ENCODE measurements at regions not wholly inside any gene's neighbourhood (a gene's known extent, or its start where the extent isn't known, plus 50 kb on each side); places are given as distances from the start of the nearest gene placed in this dataset.
A peak's percentile ranks its signal among the peaks of the same experiment; 100 is the strongest.

DNA sequence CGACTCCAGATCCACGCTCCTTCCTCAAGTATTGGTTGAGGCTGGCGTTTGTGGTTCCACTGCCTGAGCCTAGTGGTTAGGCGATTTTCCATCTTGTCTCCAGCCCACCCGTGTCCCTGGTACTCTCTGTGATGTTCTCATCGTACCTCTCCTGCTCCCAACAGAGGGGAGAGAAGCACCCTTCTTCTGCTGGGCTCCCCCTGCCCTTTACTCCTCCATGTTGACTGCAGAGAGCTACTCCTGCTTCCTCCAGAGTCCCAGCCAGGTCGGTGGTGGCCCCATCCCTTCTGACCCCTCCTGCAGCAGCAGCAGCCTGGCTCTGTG lies 164.0 kb upstream of the BCOR start:
- no peak overlapping the region for H3K4me3 Mint-ChIP-seq
- H3K36me3 Mint-ChIP-seq, result no peaks in the 10 kb centered on the region
- H3K27ac Mint-ChIP-seq, result no peak overlapping the region
- no peak for DNase-seq
- H3K4me1 Mint-ChIP-seq, result peaks cover 0 to 16% (median 0%) of the 10 kb centered on the region in 3 donors
- ATAC-seq (ENCODE audit: low read depth in 2 of 2), result no peak
- peaks cover 0 to 7% (median 0%) of the 10 kb centered on the region in 7 donors for H3K9me3 Mint-ChIP-seq
- no peaks in the 10 kb centered on the region for H3K27me3 Mint-ChIP-seq

GRCh38 chrX:40260146-40260747 lies 162.5 kb upstream of the BCOR start:
- Mint-ChIP-seq H3K9me3 (peaks cover 0 to 7% (median 0%) of the 10 kb centered on the region in 7 donors), H3K4me3 (no peak overlapping the region), H3K27me3 (no peaks in the 10 kb centered on the region), H3K36me3 (no peaks in the 10 kb centered on the region), H3K4me1 (peaks cover 0 to 10% (median 0%) of the 10 kb centered on the region in 3 donors), H3K27ac (no peak overlapping the region)
- no peak for DNase-seq
- ATAC-seq (ENCODE audit: low read depth in 2 of 2), result no peak

- Mint-ChIP-seq H3K27me3 (no peaks in the 10 kb centered on the region), H3K4me1 (peaks cover 0 to 10% (median 0%) of the 10 kb centered on the region in 3 donors), H3K27ac (no peak overlapping the region), H3K4me3 (no peak overlapping the region), H3K9me3 (peaks cover 0 to 6% (median 0%) of the 10 kb centered on the region in 7 donors), H3K36me3 (no peaks in the 10 kb centered on the region)
- DNase-seq (no peak), ATAC-seq (ENCODE audit: low read depth in 2 of 2) (no peak)
These were observed 161.2 kb upstream of the BCOR start for GRCh38 chrX:40258909-40259308.

- Mint-ChIP-seq H3K27me3 (peaks cover 0 to 8% (median 0%) of the 10 kb centered on the region in 3 donors), H3K27ac (no peak overlapping the region), H3K9me3 (no peaks in the 10 kb centered on the region), H3K4me1 (peaks cover 0 to 3% (median 0%) of the 10 kb centered on the region in 3 donors), H3K36me3 (no peaks in the 10 kb centered on the region), H3K4me3 (no peak overlapping the region)
- ATAC-seq (ENCODE audit: low read depth in 2 of 2) (no peak), DNase-seq (no peak)
These were observed 156.0 kb upstream of the BCOR start for GRCh38 chrX:40253771-40254170.

- no peak overlapping the region for H3K4me3 Mint-ChIP-seq
- peaks cover 4 to 22% (median 12%) of the 10 kb centered on the region in 3 donors for H3K27me3 Mint-ChIP-seq
- ATAC-seq (ENCODE audit: low read depth in 2 of 2) (no peak), DNase-seq (no peak)
- no peak overlapping the region for H3K27ac Mint-ChIP-seq
- no peaks in the 10 kb centered on the region for H3K36me3 Mint-ChIP-seq
- H3K9me3 Mint-ChIP-seq, result peaks cover 0 to 2% (median 0%) of the 10 kb centered on the region in 7 donors
- peaks cover 6 to 8% (median 7%) of the 10 kb centered on the region in 3 donors for H3K4me1 Mint-ChIP-seq
These were observed 151.8 kb upstream of the BCOR start for GRCh38 chrX:40249582-40249981.

DNA sequence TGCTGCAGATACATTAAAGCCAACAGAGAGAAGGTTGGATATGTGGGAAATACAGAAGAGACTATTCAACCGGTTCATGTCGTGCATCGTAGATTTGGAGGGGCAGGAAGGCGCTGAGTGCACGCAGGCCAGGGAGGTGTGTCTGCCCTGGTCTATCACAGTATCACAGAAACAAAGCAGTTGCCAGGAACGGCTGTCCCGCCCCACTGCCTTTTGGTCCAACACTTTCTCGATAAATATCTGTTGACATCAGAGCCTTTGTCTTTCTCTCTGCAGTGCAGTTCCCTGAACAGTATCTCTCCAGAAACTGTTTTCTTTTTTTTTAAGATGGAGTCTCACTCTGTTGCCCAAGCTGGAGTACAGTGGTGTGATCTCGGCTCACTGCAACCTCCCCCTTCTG lies 151.1 kb upstream of the BCOR start:
- H3K27ac Mint-ChIP-seq, result no peak overlapping the region

GRCh38 chrX:40247848-40248622 lies 150.3 kb upstream of the BCOR start:
- H3K36me3 Mint-ChIP-seq, result no peaks in the 10 kb centered on the region
- peaks cover 0 to 2% (median 0%) of the 10 kb centered on the region in 7 donors for H3K9me3 Mint-ChIP-seq
- H3K27me3 Mint-ChIP-seq, result peaks cover 4 to 22% (median 12%) of the 10 kb centered on the region in 3 donors
- ATAC-seq (ENCODE audit: low read depth in 2 of 2) (no peak), DNase-seq (no peak)
- peak overlapping the region in 2 of 6 donors; percentile 73 to 84 for H3K27ac Mint-ChIP-seq
- H3K4me3 Mint-ChIP-seq, result no peak overlapping the region
- H3K4me1 Mint-ChIP-seq, result peaks cover 6 to 8% (median 7%) of the 10 kb centered on the region in 3 donors

More for the DNA sequence above, 151.1 kb upstream of the BCOR start:
- no peak for ATAC-seq (ENCODE audit: low read depth in 2 of 2)
- DNase-seq, result no peak
- no peak overlapping the region for H3K4me3 Mint-ChIP-seq
- peaks cover 4 to 22% (median 12%) of the 10 kb centered on the region in 3 donors for H3K27me3 Mint-ChIP-seq
- H3K4me1 Mint-ChIP-seq, result peaks cover 6 to 8% (median 7%) of the 10 kb centered on the region in 3 donors
- H3K36me3 Mint-ChIP-seq, result no peaks in the 10 kb centered on the region
- H3K9me3 Mint-ChIP-seq, result peaks cover 0 to 2% (median 0%) of the 10 kb centered on the region in 7 donors

DNA sequence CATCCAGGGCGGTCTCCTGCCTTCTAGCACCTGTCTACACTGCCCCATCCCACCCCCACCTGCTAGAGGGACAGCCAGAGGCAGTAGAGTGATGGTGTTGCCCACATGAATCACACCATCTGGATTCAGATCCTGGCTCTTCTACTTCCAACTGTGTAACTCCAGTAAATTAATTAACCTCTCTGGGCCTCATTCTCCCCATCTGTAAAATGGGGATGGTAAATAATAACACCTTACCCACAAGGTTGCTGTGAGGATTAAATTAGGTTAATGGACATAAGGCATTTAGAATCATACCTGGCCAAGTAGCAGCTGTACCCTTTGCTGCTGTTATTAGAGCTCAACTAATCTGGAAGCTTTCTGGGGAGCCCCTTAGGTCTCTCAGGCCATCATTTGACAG lies 149.6 kb upstream of the BCOR start:
- no peaks in the 10 kb centered on the region for H3K36me3 Mint-ChIP-seq

DNA sequence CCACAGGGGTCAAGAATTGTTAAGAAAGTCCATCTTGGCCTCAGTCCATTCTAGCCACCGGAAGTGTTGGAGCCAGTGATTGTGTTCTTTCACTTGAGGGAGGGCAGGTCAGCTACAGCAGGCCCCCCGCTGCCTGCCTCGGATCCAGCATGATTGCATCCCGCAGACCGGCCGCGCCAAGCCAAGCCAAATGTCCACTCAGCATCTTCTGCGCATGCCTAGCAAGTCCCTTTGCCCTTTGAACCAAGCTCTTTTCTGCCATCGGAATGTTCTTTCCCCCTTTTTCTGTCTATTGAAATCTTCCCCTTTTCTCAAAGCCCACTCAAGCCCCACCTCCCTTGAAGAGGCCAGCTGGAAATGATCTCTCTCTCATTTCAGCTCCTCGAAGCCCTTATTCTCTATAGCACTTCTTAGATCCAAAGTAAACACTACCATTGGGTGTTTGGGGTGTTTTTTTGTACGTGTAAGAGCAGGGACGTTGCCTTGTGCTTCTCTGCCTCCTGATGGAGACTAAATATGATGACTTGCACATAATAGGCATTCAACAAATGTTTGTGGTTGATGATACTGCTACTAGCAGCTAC lies 147.8 kb upstream of the BCOR start:
- DNase-seq, result no peak
- H3K9me3 Mint-ChIP-seq, result peaks cover 0 to 2% (median 0%) of the 10 kb centered on the region in 7 donors
- H3K4me1 Mint-ChIP-seq, result peaks cover 5 to 7% (median 6%) of the 10 kb centered on the region in 3 donors
- peaks cover 4 to 14% (median 12%) of the 10 kb centered on the region in 3 donors for H3K27me3 Mint-ChIP-seq
- ATAC-seq (ENCODE audit: low read depth in 2 of 2), result peak; percentile 32 to 52
- H3K4me3 Mint-ChIP-seq, result no peak overlapping the region
- no peaks in the 10 kb centered on the region for H3K36me3 Mint-ChIP-seq
- H3K27ac Mint-ChIP-seq, result peak overlapping the region in 1 of 6 donors; percentile 2

More for the DNA sequence above, 149.6 kb upstream of the BCOR start:
- ATAC-seq (ENCODE audit: low read depth in 2 of 2) (no peak), DNase-seq (no peak)
- Mint-ChIP-seq H3K27me3 (peaks cover 4 to 22% (median 12%) of the 10 kb centered on the region in 3 donors), H3K4me1 (peaks cover 6 to 8% (median 7%) of the 10 kb centered on the region in 3 donors), H3K9me3 (peaks cover 0 to 2% (median 0%) of the 10 kb centered on the region in 7 donors), H3K4me3 (no peak overlapping the region), H3K27ac (no peak overlapping the region)

DNA sequence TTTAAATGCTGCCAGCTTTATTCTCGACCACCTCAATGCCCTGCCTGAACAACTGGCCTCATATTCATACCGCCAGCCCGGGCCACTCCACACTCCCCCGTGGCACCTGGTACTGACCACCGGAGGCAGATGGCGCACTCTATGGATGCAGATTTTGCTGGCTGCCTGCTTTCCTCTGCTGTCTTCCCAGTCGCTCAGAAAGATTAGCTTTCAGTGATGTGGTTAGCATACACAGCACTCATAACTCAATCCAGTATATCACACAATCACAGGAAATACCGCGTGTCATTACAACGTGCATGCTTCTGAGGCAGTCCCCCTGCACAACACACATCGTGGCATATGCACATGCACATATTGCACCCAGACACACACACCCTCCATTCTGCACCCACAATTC lies 147.2 kb upstream of the BCOR start:
- ATAC-seq (ENCODE audit: low read depth in 2 of 2), result no peak
- H3K36me3 Mint-ChIP-seq, result no peaks in the 10 kb centered on the region
- peaks cover 5 to 7% (median 6%) of the 10 kb centered on the region in 3 donors for H3K4me1 Mint-ChIP-seq
- peaks cover 4 to 19% (median 12%) of the 10 kb centered on the region in 3 donors for H3K27me3 Mint-ChIP-seq
- DNase-seq, result no peak
- H3K27ac Mint-ChIP-seq, result peak overlapping the region in 1 of 6 donors; percentile 30
- H3K4me3 Mint-ChIP-seq, result no peak overlapping the region
- H3K9me3 Mint-ChIP-seq, result peaks cover 0 to 2% (median 0%) of the 10 kb centered on the region in 7 donors

DNA sequence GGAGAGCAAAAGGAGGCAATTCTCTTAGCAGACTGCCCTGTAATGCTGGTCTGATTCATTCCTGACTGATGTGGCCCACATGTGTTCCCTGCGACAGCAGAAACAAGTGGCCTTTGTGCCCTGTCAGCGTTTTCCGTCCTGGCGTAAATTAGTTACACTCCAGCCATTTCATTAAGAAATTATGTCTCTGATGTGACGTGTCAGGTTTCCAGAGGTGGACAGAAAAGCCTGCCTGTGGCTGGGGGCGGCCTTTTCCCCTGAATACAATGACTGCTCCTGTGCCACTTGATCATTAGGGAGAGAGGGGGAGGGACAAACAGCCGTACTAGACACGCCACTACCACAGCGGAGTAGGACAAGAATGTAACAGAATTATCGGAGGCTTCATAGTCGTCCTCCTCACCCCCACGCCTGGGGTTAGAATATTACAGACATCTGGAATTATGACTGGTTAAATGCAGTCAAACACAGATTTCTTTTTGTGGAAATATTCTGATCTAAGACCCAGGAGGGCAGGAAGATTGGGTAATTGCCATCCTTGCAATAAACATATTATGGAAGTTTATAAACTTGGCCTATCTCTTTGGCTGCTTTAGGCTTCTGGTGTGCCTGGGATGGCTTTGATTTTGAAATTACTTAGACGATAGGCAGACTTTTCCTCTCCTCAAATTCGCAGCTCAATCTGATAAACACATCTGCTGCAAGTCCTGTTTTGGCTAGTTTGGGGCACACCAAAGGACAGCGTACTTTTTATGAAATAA lies 146.2 kb upstream of the BCOR start:
- no peak for ATAC-seq (ENCODE audit: low read depth in 2 of 2)
- H3K4me1 Mint-ChIP-seq, result peaks cover 5 to 7% (median 6%) of the 10 kb centered on the region in 3 donors
- no peak overlapping the region for H3K4me3 Mint-ChIP-seq
- no peak for DNase-seq
- H3K27ac Mint-ChIP-seq, result no peak overlapping the region
- H3K36me3 Mint-ChIP-seq, result no peaks in the 10 kb centered on the region
- H3K9me3 Mint-ChIP-seq, result peaks cover 0 to 2% (median 0%) of the 10 kb centered on the region in 7 donors
- peaks cover 4 to 23% (median 12%) of the 10 kb centered on the region in 3 donors for H3K27me3 Mint-ChIP-seq

GRCh38 chrX:40240844-40241243 lies 143.1 kb upstream of the BCOR start:
- Mint-ChIP-seq H3K4me1 (peaks cover 12 to 16% (median 14%) of the 10 kb centered on the region in 3 donors), H3K4me3 (peak overlapping the region in 1 of 8 donors; percentile 30), H3K27me3 (peaks cover 4 to 16% (median 5%) of the 10 kb centered on the region in 3 donors), H3K9me3 (peaks cover 0 to 5% (median 0%) of the 10 kb centered on the region in 7 donors), H3K36me3 (no peaks in the 10 kb centered on the region), H3K27ac (no peak overlapping the region)
- ATAC-seq (ENCODE audit: low read depth in 2 of 2) (no peak), DNase-seq (no peak)

DNA sequence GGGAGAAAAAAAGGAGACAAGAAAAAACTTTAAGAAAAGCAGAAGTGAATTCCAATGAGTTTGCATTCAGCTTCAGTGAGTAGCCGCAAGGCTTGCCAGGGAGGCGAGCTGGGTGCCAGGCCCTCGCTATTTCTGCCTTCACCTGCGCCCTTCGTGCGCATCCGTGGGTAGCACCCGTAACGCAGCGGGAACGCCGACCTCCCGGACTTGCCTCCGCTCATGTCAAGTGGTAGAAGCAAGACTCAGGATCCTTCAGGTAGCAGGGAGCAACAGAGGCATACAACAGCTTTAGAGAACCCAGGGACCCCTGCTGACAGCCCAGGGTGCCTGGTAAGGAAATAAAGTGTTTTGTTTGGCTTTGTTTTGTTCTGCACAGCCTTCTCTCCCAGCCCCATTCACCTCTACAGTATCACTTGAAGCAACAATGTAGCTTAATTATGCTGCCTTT lies 140.0 kb upstream of the BCOR start:
- DNase-seq (peak; percentile 9), ATAC-seq (ENCODE audit: low read depth in 2 of 2) (peak; percentile 65 to 66)
- peak overlapping the region in 1 of 6 donors; percentile 56 for H3K27ac Mint-ChIP-seq
- H3K9me3 Mint-ChIP-seq, result peaks cover 0 to 5% (median 0%) of the 10 kb centered on the region in 7 donors
- H3K4me1 Mint-ChIP-seq, result peaks cover 8 to 10% (median 9%) of the 10 kb centered on the region in 3 donors
- H3K36me3 Mint-ChIP-seq, result no peaks in the 10 kb centered on the region
- H3K27me3 Mint-ChIP-seq, result peaks cover 0 to 9% (median 0%) of the 10 kb centered on the region in 3 donors
- H3K4me3 Mint-ChIP-seq, result peak overlapping the region in 7 of 8 donors; percentile 42 to 57 (median 47)

Data from naive B cell (primary cell).